ENCODE measurements at regions not wholly inside any gene's neighbourhood (a gene's known extent, or its start where the extent isn't known, plus 50 kb on each side); places are given as distances from the start of the nearest gene placed in this dataset.

DNA sequence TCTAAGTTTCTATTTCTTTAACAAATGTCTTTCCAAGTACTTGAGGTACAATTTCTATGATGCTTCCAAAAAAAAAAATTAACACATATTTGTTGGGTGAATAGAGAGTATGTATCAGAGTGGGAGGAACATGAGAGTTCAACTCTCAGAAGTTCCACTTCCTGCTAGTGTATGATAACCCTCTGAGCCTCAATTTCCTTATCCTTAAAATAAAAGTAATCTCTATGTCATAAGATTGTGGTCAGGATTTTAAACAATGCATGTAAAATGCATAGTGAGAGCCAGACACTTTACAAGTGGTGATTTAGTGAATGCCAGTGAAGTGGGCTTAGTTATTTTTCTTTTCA, 270.3 kb upstream of the AMIGO2 start:
- Histone ChIP-seq H3K4me3 (replicated peaks in 1 of 3; ENCODE audit: low read depth in 2 of 3, low read length in 3 of 3) (no peak overlapping the region), H3K4me1 (ENCODE audit: control insufficient read depth in 1 of 2, insufficient read depth in 2 of 2, low read length in 2 of 2) (peaks cover 20 to 21% of the 10 kb centered on the region in 2 donors), H3K27ac (ENCODE audit: low read depth in 1 of 2, low read length in 2 of 2) (peak overlapping the region in 1 of 2 donors; percentile 62), H3K79me2 (ENCODE audit: insufficient read depth, low read length) (no peaks in the 10 kb centered on the region), H3K4me2 (replicated peaks; ENCODE audit: extremely low read depth, low read length, poor library complexity, severe bottlenecking) (no peak overlapping the region), H3K9ac (ENCODE audit: insufficient read depth, low read length, poor library complexity, severe bottlenecking) (no peak overlapping the region), H2AFZ (ENCODE audit: insufficient read depth, low read depth, low read length, poor library complexity, severe bottlenecking) (no peak overlapping the region), H3K27me3 (ENCODE audit: control insufficient read depth in 2 of 2, insufficient read depth in 2 of 2, low read length in 2 of 2) (no peaks in the 10 kb centered on the region), H3K36me3 (replicated peaks in 1 of 2; ENCODE audit: control insufficient read depth in 1 of 2, insufficient read depth in 2 of 2, low read length in 2 of 2) (no peaks in the 10 kb centered on the region), H3K9me3 (replicated peaks in 1 of 2; ENCODE audit: control insufficient read depth in 1 of 2, insufficient read depth in 1 of 2, low read length in 2 of 2) (no peaks in the 10 kb centered on the region), H4K20me1 (ENCODE audit: insufficient read depth, low read length) (no peaks in the 10 kb centered on the region)
- H3K4me3 Mint-ChIP-seq: no peak overlapping the region
- H3K27me3 Mint-ChIP-seq (ENCODE audit: low read depth in 3 of 3): peaks cover 0 to 3% (median 0%) of the 10 kb centered on the region in 3 donors
- peak in 1 of 3 donors; percentile 36 for DNase-seq
- no peaks in the 10 kb centered on the region for H3K9me3 Mint-ChIP-seq
- H3K4me1 Mint-ChIP-seq: peaks cover 34% of the 10 kb centered on the region
- intact Hi-C loops (cut with micrococcal nuclease): loop anchor here (10.0 kb wide), 2 partner anchors 55 to 135 kb away; no protein-coding TSS in a partner anchor
- H3K27ac Mint-ChIP-seq: peak overlapping the region; percentile 83 to 94 (median 91)
- no peaks in the 10 kb centered on the region for H3K36me3 Mint-ChIP-seq
- TF ChIP-seq, protein P1, sequence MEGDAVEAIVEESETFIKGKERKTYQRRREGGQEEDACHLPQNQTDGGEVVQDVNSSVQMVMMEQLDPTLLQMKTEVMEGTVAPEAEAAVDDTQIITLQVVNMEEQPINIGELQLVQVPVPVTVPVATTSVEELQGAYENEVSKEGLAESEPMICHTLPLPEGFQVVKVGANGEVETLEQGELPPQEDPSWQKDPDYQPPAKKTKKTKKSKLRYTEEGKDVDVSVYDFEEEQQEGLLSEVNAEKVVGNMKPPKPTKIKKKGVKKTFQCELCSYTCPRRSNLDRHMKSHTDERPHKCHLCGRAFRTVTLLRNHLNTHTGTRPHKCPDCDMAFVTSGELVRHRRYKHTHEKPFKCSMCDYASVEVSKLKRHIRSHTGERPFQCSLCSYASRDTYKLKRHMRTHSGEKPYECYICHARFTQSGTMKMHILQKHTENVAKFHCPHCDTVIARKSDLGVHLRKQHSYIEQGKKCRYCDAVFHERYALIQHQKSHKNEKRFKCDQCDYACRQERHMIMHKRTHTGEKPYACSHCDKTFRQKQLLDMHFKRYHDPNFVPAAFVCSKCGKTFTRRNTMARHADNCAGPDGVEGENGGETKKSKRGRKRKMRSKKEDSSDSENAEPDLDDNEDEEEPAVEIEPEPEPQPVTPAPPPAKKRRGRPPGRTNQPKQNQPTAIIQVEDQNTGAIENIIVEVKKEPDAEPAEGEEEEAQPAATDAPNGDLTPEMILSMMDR (IDR thresholded peaks at IDR 0.05): no peak

DNA sequence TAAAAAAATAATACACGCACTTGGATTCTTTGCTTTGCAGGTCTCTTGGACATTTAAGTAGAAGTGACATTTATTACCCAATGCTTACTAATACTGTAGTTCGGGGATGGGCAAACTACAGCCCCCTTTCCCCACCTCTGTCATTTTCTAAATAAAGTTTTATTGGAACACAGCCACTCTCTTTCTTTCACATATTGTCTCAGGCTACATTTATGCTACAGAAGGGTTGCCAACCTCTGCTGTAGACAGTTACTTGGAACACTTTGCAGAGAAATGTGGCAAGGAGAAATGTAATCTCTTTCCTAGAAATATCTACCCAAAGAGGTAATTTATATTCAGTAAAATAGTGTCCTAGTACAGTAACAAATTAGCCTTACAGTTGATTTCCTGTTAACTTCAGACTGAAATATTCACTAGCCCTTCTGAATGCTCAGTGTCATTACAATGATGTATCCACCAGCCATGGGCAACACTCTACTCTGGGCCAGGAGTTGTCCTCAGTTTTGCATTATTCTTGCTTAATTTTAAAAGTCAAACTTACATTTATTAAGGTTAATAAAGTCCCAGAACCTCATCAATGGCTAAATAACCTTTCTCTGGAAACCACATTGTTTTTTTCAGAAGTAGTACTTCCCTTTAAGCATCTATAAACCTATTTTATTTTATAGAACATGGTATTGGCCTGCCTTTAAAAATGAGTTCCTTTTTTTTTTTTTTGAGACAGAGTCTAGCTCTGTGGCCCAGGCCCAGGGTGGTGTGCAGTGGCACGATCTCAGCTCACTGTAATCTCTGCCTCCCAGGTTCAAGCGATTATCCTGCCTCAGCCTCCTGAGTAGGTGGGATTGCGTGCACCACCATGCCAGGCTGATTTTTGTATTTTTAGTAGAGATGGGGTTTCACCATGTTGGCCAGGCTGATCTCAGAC, 269.6 kb upstream of the AMIGO2 start:
- Histone ChIP-seq H3K4me1 (ENCODE audit: control insufficient read depth in 1 of 2, insufficient read depth in 2 of 2, low read length in 2 of 2) (peaks cover 20 to 21% of the 10 kb centered on the region in 2 donors), H3K27me3 (ENCODE audit: control insufficient read depth in 2 of 2, insufficient read depth in 2 of 2, low read length in 2 of 2) (no peaks in the 10 kb centered on the region), H3K9ac (ENCODE audit: insufficient read depth, low read length, poor library complexity, severe bottlenecking) (no peak overlapping the region), H3K79me2 (ENCODE audit: insufficient read depth, low read length) (no peaks in the 10 kb centered on the region), H4K20me1 (ENCODE audit: insufficient read depth, low read length) (no peaks in the 10 kb centered on the region), H3K36me3 (replicated peaks in 1 of 2; ENCODE audit: control insufficient read depth in 1 of 2, insufficient read depth in 2 of 2, low read length in 2 of 2) (no peaks in the 10 kb centered on the region), H3K4me2 (replicated peaks; ENCODE audit: extremely low read depth, low read length, poor library complexity, severe bottlenecking) (no peak overlapping the region), H3K4me3 (replicated peaks in 1 of 3; ENCODE audit: low read depth in 2 of 3, low read length in 3 of 3) (no peak overlapping the region), H3K9me3 (replicated peaks in 1 of 2; ENCODE audit: control insufficient read depth in 1 of 2, insufficient read depth in 1 of 2, low read length in 2 of 2) (no peaks in the 10 kb centered on the region), H3K27ac (ENCODE audit: low read depth in 1 of 2, low read length in 2 of 2) (peak overlapping the region in 1 of 2 donors; percentile 62), H2AFZ (ENCODE audit: insufficient read depth, low read depth, low read length, poor library complexity, severe bottlenecking) (no peak overlapping the region)
- Mint-ChIP-seq H3K4me1 (peaks cover 34% of the 10 kb centered on the region), H3K9me3 (no peaks in the 10 kb centered on the region), H3K36me3 (no peaks in the 10 kb centered on the region), H3K27me3 (ENCODE audit: low read depth in 3 of 3) (peaks cover 0 to 3% (median 0%) of the 10 kb centered on the region in 3 donors), H3K27ac (peak overlapping the region; percentile 83 to 94 (median 91)), H3K4me3 (peak overlapping the region; percentile 20 to 46)
- WGBS (ENCODE audit: insufficient coverage): 50% methylated on average over 2 of the region's 5 CpGs
- TF ChIP-seq, protein P1 (IDR thresholded peaks at IDR 0.05): no peak
- intact Hi-C loops (cut with micrococcal nuclease): loop anchor here (10.0 kb wide), 2 partner anchors 55 to 135 kb away; no protein-coding TSS in a partner anchor
- no peak for DNase-seq

Measured in CD14-positive monocyte (primary cell).